OCI-LY1 (cell line): ENCODE measurements at regions not wholly inside any gene's neighbourhood (a gene's known extent, or its start where the extent isn't known, plus 50 kb on each side); places are given as distances from the start of the nearest gene placed in this dataset.

Experiments
- H2AFZ ChIP-seq: fragments of 200-600 bp; sonication (generic), shearing (Covaris generic); 2 replicates; pipeline ENCODE4 v1.6.0; 2014; ENCODE audit warnings: antibody characterized with exemption, mild to moderate bottlenecking, low read length
- H3F3A ChIP-seq: fragments of 200-600 bp; sonication (generic), shearing (Covaris generic); 2 replicates; pipeline ENCODE4 v1.6.0; 2014; ENCODE audit warnings: mild to moderate bottlenecking, antibody characterized with exemption, low read length, moderate library complexity; ENCODE audit not compliant: insufficient read depth
- H3K27ac ChIP-seq: fragments of 200-600 bp; sonication (generic); 2 replicates; pipeline ENCODE4 v1.5.1; 2014; ENCODE audit warnings: low read length, mixed run types, mild to moderate bottlenecking, low read depth; ENCODE audit not compliant: poor library complexity, severe bottlenecking
- H3K27me3 ChIP-seq: fragments of 200-600 bp; sonication (generic); 2 replicates; pipeline ENCODE4 v1.6.0; 2014; ENCODE audit warnings: antibody characterized with exemption, mild to moderate bottlenecking, low read length, moderate library complexity; ENCODE audit not compliant: insufficient read depth
- H3K36me3 ChIP-seq: fragments of 200-600 bp; sonication (generic); 2 replicates; pipeline ENCODE4 v1.6.1; 2014; ENCODE audit warnings: mild to moderate bottlenecking, antibody characterized with exemption, low read length, moderate library complexity, mixed read lengths; ENCODE audit not compliant: insufficient read depth
- H3K4me1 ChIP-seq: fragments of 200-600 bp; sonication (generic); 2 replicates; pipeline ENCODE4 v1.5.1; 2014; ENCODE audit warnings: mild to moderate bottlenecking, low read length, moderate library complexity; ENCODE audit not compliant: insufficient read depth, severe bottlenecking
- H3K4me2 ChIP-seq: fragments of 200-600 bp; sonication (generic), shearing (Covaris generic); 2 replicates; pipeline ENCODE4 v1.6.1; 2014; ENCODE audit warnings: low read length
- H3K4me3 ChIP-seq: fragments of 200-600 bp; sonication (generic); 2 replicates; pipeline ENCODE4 v1.5.1; 2014; ENCODE audit warnings: low read length, low read depth, mild to moderate bottlenecking, mixed read lengths; ENCODE audit not compliant: poor library complexity, severe bottlenecking
- H3K79me2 ChIP-seq: fragments of 200-600 bp; shearing (Covaris generic); 2 replicates; pipeline ENCODE4 v1.6.1; 2016; ENCODE audit warnings: mixed run types, low read length, mixed read lengths; ENCODE audit not compliant: insufficient read depth
- H3K9ac ChIP-seq: fragments of 200-600 bp; sonication (generic), shearing (Covaris generic); 2 replicates; pipeline ENCODE4 v1.6.1; 2014; ENCODE audit warnings: mild to moderate bottlenecking, low read length, mixed read lengths
- H3K9me2 ChIP-seq: fragments of 200-600 bp; sonication (generic), shearing (Covaris generic); 2 replicates; pipeline ENCODE4 v1.6.1; 2014; ENCODE audit warnings: low read depth, mild to moderate bottlenecking, low read length, mixed read lengths
- H3K9me3 ChIP-seq: fragments of 200-600 bp; shearing (Covaris generic); 2 replicates; pipeline ENCODE4 v1.6.1; 2014; ENCODE audit warnings: low read length, mixed read lengths
- H4K20me1 ChIP-seq: fragments of 200-600 bp; sonication (generic), shearing (Covaris generic); 2 replicates; pipeline ENCODE4 v1.6.0; 2016; ENCODE audit warnings: mild to moderate bottlenecking, low read length; ENCODE audit not compliant: insufficient read depth
- CTCF ChIP-seq: fragments of 200-600 bp; sonication (generic), shearing (Covaris generic); IDR thresholded peaks from 2 replicates; pipeline ENCODE4 v1.5.1; 2017; ENCODE audit warnings: mild to moderate bottlenecking, antibody characterized with exemption, low read length, moderate library complexity, mixed read lengths
- EZH2 ChIP-seq: fragments of 200-600 bp; sonication (generic), shearing (Covaris generic); IDR thresholded peaks from 2 replicates; pipeline ENCODE4 v1.8.0; 2017; ENCODE audit warnings: borderline replicate concordance, mixed run types, mild to moderate bottlenecking, antibody characterized with exemption, low read length, moderate library complexity, mixed read lengths

GRCh38 chr7:96770758-96771157 lies 61.1 kb upstream of the SEM1 start:
- Histone ChIP-seq H3K36me3 (no peaks in the 10 kb centered on the region), H2AFZ (no peak overlapping the region), H4K20me1 (no peaks in the 10 kb centered on the region), H3K9me2 (no peaks in the 10 kb centered on the region), H3K27ac (no peak overlapping the region), H3K27me3 (no peaks in the 10 kb centered on the region), H3K9ac (no peak overlapping the region), H3K4me2 (no peak overlapping the region), H3K79me2 (no peaks in the 10 kb centered on the region), H3K4me1 (no peaks in the 10 kb centered on the region), H3F3A (no peaks in the 10 kb centered on the region), H3K4me3 (no peak overlapping the region), H3K9me3 (no peaks in the 10 kb centered on the region)
- TF ChIP-seq EZH2 (no peak), CTCF (no peak)

- no peak overlapping the region for H3K4me2 ChIP-seq
- H4K20me1 ChIP-seq: no peaks in the 10 kb centered on the region
- H2AFZ ChIP-seq: no peak overlapping the region
- no peaks in the 10 kb centered on the region for H3K9me3 ChIP-seq
- H3K9me2 ChIP-seq: no peaks in the 10 kb centered on the region
- no peaks in the 10 kb centered on the region for H3F3A ChIP-seq
- no peaks in the 10 kb centered on the region for H3K36me3 ChIP-seq
- no peak overlapping the region for H3K27ac ChIP-seq
- TF ChIP-seq CTCF (no peak), EZH2 (no peak)
- H3K9ac ChIP-seq: no peak overlapping the region
- H3K79me2 ChIP-seq: no peaks in the 10 kb centered on the region
- H3K4me1 ChIP-seq: no peaks in the 10 kb centered on the region
- no peak overlapping the region for H3K4me3 ChIP-seq
- H3K27me3 ChIP-seq: no peaks in the 10 kb centered on the region
Observed at GRCh38 chr7:96772139-96772694, 62.6 kb upstream of the SEM1 start.

- H3K4me2 ChIP-seq: no peak overlapping the region
- no peaks in the 10 kb centered on the region for H3K9me3 ChIP-seq
- no peak overlapping the region for H3K9ac ChIP-seq
- no peaks in the 10 kb centered on the region for H3K9me2 ChIP-seq
- no peak overlapping the region for H3K4me3 ChIP-seq
- no peaks in the 10 kb centered on the region for H3K4me1 ChIP-seq
- no peak overlapping the region for H2AFZ ChIP-seq
- no peak overlapping the region for H3K27ac ChIP-seq
- no peaks in the 10 kb centered on the region for H3K36me3 ChIP-seq
- H3K79me2 ChIP-seq: no peaks in the 10 kb centered on the region
- H3F3A ChIP-seq: no peaks in the 10 kb centered on the region
- no peaks in the 10 kb centered on the region for H3K27me3 ChIP-seq
- TF ChIP-seq EZH2 (no peak), CTCF (no peak)
- no peaks in the 10 kb centered on the region for H4K20me1 ChIP-seq
Observed at GRCh38 chr7:96773483-96773882, 63.8 kb upstream of the SEM1 start.
